K562 (cell line): ENCODE measurements at regions not wholly inside any gene's neighbourhood (a gene's known extent, or its start where the extent isn't known, plus 50 kb on each side); places are given as distances from the start of the nearest gene placed in this dataset.

Experiments used
- ATAC-seq: fragments of 200-7000 bp; cut with Tn5 transposase; 3 replicates; pipeline ENCODE4 v1.9.1; 2020; ENCODE audit warnings: moderate library complexity
- BruUV-seq: library from RNA; stranded (reverse); fragments of 400-500 nt; replicated peaks from 2 replicates; lab custom pipeline; 2021; lab: Mats Ljungman, UMichigan
- CTCF ChIA-PET: fragments of 300-600 bp; formaldehyde crosslinking; extraction: SDS; loops from one replicate; lab custom pipeline; 2021; ENCODE audit warnings: low intra/inter-chr PET ratio; lab: Yijun Ruan, JAX
- POLR2A ChIA-PET: fragments of 300-600, 350-650 bp; sonication (Branson Sonifier 250); formaldehyde crosslinking; extraction: SDS; loops from one replicate; lab custom pipeline; 2021; ENCODE audit warnings: antibody characterized with exemption, inconsistent platforms; lab: Yijun Ruan, JAX
- DNase-seq, 4 experiments: peaks; one replicate each; pipeline versions ENCODE4 v3.0.0 to v3.0.0-alpha.2; 2011 to 2018; ENCODE audit warnings: low spot score in 3 of 4, mixed read lengths in 3 of 4; ENCODE audit errors: extremely low read depth in 1 of 4
- FAIRE-seq: peaks from 2 replicates; lab custom pipeline; 2011; peaks lifted over from hg19 to GRCh38; lab: Jason Lieb, UNC
- H2AFZ ChIP-seq: 2 replicates; pipeline ENCODE4 v1.6.0; 2011; ENCODE audit warnings: low read depth, low read length, control low read depth, inconsistent platforms
- H3K27ac ChIP-seq: fragments of 200-600 bp; 3 replicates; pipeline ENCODE4 v1.8.0; 2011; ENCODE audit warnings: low read depth, mild to moderate bottlenecking, control low read depth, inconsistent platforms, low read length, moderate library complexity, mixed read lengths; ENCODE audit errors: extremely low read depth
- H3K27me3 ChIP-seq, 2 experiments: fragments of 300-600 bp in 1 of 2; 2 replicates in 1 of 2; 3 replicates in 1 of 2; pipeline versions ENCODE4 v1.6.0 to v1.8.0; 2011; ENCODE audit warnings: inconsistent platforms in 2 of 2, low read length in 2 of 2, mild to moderate bottlenecking in 1 of 2, mixed read lengths in 1 of 2, moderate library complexity in 1 of 2; ENCODE audit not compliant: control insufficient read depth in 2 of 2, insufficient read depth in 2 of 2
- H3K36me3 ChIP-seq: fragments of 300-600 bp; 3 replicates; pipeline ENCODE4 v1.8.0; 2011; ENCODE audit warnings: mild to moderate bottlenecking, low read length, inconsistent platforms; ENCODE audit not compliant: control insufficient read depth, insufficient read depth
- H3K4me1 ChIP-seq, 2 experiments: fragments of 200-600 bp in 1 of 2; replicated peaks in 1 of 2; 2 replicates in 1 of 2; 3 replicates in 1 of 2; pipeline versions ENCODE4 v1.5.1 to v1.8.0; 2011; ENCODE audit warnings: inconsistent platforms in 2 of 2, low read length in 2 of 2, mild to moderate bottlenecking in 1 of 2, mixed read lengths in 1 of 2, moderate library complexity in 1 of 2; ENCODE audit not compliant: control insufficient read depth in 2 of 2, insufficient read depth in 2 of 2
- H3K4me2 ChIP-seq: 2 replicates; pipeline ENCODE4 v1.6.1; 2011; ENCODE audit warnings: low read length, control low read depth, inconsistent platforms, mixed read lengths; ENCODE audit not compliant: insufficient read depth
- H3K4me3 ChIP-seq: fragments of 200-600 bp; sonication (generic), shearing (Covaris generic); 2 replicates; pipeline ENCODE4 v1.5.1; 2016; ENCODE audit warnings: control low read depth, inconsistent platforms
- H3K79me2 ChIP-seq: fragments of 200-600 bp; 3 replicates; pipeline ENCODE4 v1.8.0; 2011; ENCODE audit warnings: low read length, inconsistent platforms; ENCODE audit not compliant: control insufficient read depth, insufficient read depth
- H3K9ac ChIP-seq, 2 experiments: 2 replicates each; pipeline versions ENCODE4 v1.6.0 to v1.6.1; 2011; ENCODE audit warnings: low read depth in 2 of 2, low read length in 2 of 2, control low read depth in 1 of 2, inconsistent platforms in 1 of 2, mild to moderate bottlenecking in 1 of 2, mixed read lengths in 1 of 2; ENCODE audit not compliant: insufficient read depth in 1 of 2
- H3K9me1 ChIP-seq: one replicate; pipeline ENCODE4 v1.6.0; 2011; ENCODE audit warnings: inconsistent platforms, mild to moderate bottlenecking, low read length, moderate library complexity; ENCODE audit not compliant: control insufficient read depth, insufficient read depth
- H3K9me3 ChIP-seq: replicated peaks from 2 replicates; pipeline ENCODE4 v1.5.1; 2011; ENCODE audit warnings: low read depth, low read length, inconsistent platforms; ENCODE audit not compliant: control insufficient read depth, insufficient read depth
- H4K20me1 ChIP-seq: replicated peaks from 2 replicates; pipeline ENCODE4 v1.6.1; 2011; ENCODE audit warnings: low read length, inconsistent platforms, mixed read lengths; ENCODE audit not compliant: control insufficient read depth, insufficient read depth
- ARID1B ChIP-seq: fragments of 450-650 bp; IDR thresholded peaks from 2 replicates; pipeline ENCODE4 v1.6.1; 2016; ENCODE audit warnings: antibody characterized with exemption, mild to moderate bottlenecking, inconsistent platforms
- ATF1 ChIP-seq, 2 experiments: fragments of 450-650 bp in 1 of 2; IDR thresholded peaks; 2 replicates each; pipeline ENCODE4 v1.6.1; 2016; ENCODE audit warnings: missing compliant biosample characterization in 1 of 2, missing genetic modification characterization in 1 of 2
- MITF ChIP-seq: IDR thresholded peaks from 2 replicates; pipeline ENCODE4 v1.6.1; 2014; ENCODE audit warnings: antibody characterized with exemption
- MTF1 ChIP-seq: fragments of 250-450 bp; sonication (Bioruptor Pico); IDR thresholded peaks from 2 replicates; pipeline ENCODE4 v1.9.0; 2021; ENCODE audit warnings: moderate library complexity, mild to moderate bottlenecking, inconsistent platforms, borderline replicate concordance
- NCOR1 ChIP-seq: fragments of 450-650 bp; IDR thresholded peaks from 2 replicates; pipeline ENCODE4 v1.6.1; 2016; ENCODE audit warnings: mild to moderate bottlenecking, moderate library complexity
- NR4A1 ChIP-seq, 2 experiments: fragments of 250-450 bp in 1 of 2; fragments of 450-650 bp in 1 of 2; sonication (Bioruptor Pico) in 1 of 2; IDR thresholded peaks; 2 replicates each; pipeline versions ENCODE4 v1.4.0 to v1.6.1; 2016 to 2020; ENCODE audit warnings: mild to moderate bottlenecking in 2 of 2, missing compliant biosample characterization in 1 of 2, missing genetic modification characterization in 1 of 2, moderate library complexity in 1 of 2
- PKNOX1 ChIP-seq: fragments of 450-650 bp; IDR thresholded peaks from 2 replicates; pipeline ENCODE4 v1.6.1; 2016
- TBP ChIP-seq: optimal IDR thresholded peaks from 2 replicates; pipeline ENCODE3; 2011; ENCODE audit warnings: low read depth, low read length, improper control_type of control experiment
- TRIM24 ChIP-seq, 2 experiments: fragments of 450-650 bp; IDR thresholded peaks; 2 replicates each; pipeline ENCODE4 v1.6.1; 2016
- ZNF407 ChIP-seq: fragments of 450-650 bp; IDR thresholded peaks from 2 replicates; pipeline ENCODE4 v1.6.1; 2016; ENCODE audit warnings: low read depth
- WGBS: fragments of 100-300 bp; shearing (Covaris generic); methylation state at CpG from one replicate; pipeline ENCODE4 v1.1.6; 2016; ENCODE audit warnings: low coverage, mixed read lengths; ENCODE audit not compliant: insufficient coverage; ENCODE audit errors: missing lambda C conversion rate; 5-methylcytosine and 5-hydroxymethylcytosine counted together
- in situ Hi-C: fragments of 300-500 bp; cut with MboI; formaldehyde crosslinking; loops from 4 replicates; pipeline ENCODE4 v1.15.0; 2018; ENCODE audit warnings: inconsistent platforms, mixed read lengths
- intact Hi-C: fragments of 100-400 bp; cut with micrococcal nuclease; formaldehyde crosslinking; loops from 2 replicates; pipeline ENCODE4 v1.14.2; 2022

- peak; percentile 71 for TF ChIP-seq NCOR1
- TF ChIP-seq NR4A1 (CRISPR knock-in tag; IDR thresholded peaks at IDR 0.05) = peak; percentile 41; the same call in 1 of the 2 replicates
- no peak for TF ChIP-seq NR4A1 (tag; IDR thresholded peaks at IDR 0.05)
- peak; percentile 61 to 64 for TF ChIP-seq TRIM24 (IDR thresholded peaks at IDR 0.05)
- TF ChIP-seq ARID1B = peak; percentile 77
- peak; percentile 21; the same call in 1 of the 2 replicates for TF ChIP-seq PKNOX1
- TF ChIP-seq, all 486 proteins: peak for 28
Observed at GRCh38 chr2:12109363-12110017, 363.1 kb downstream of the LPIN1 start (continued).

- no peak overlapping the region for H3K9ac ChIP-seq
- TF ChIP-seq ATF1 (CRISPR knock-in tag; IDR thresholded peaks at IDR 0.05) (no peak), ATF1 (tag; IDR thresholded peaks at IDR 0.05) (no peak), ZNF407 (no peak), MITF (no peak), MTF1 (no peak), TBP (no peak)
Observed at GRCh38 chr2:12110074-12110473, 363.6 kb downstream of the LPIN1 start.

More at GRCh38 chr2:12110074-12110473, 363.6 kb downstream of the LPIN1 start:
- Histone ChIP-seq H3K4me2 (no peak overlapping the region), H3K9me3 (no peaks in the 10 kb centered on the region), H3K79me2 (no peaks in the 10 kb centered on the region), H3K27ac (no peak overlapping the region), H3K27me3 (no peaks in the 10 kb centered on the region), H2AFZ (peak overlapping the region; percentile 11; the same call in 1 of the 2 replicates), H3K36me3 (no peaks in the 10 kb centered on the region), H4K20me1 (no peaks in the 10 kb centered on the region), H3K4me3 (no peak overlapping the region), H3K4me1 (peaks cover 19 to 34% of the 10 kb centered on the region in 2 experiments), H3K9me1 (no peaks in the 10 kb centered on the region)
- BruUV-seq = no TSS peak
- WGBS = 36% methylated on average over 4 of the region's 4 CpGs
- POLR2A ChIA-PET = interaction anchor here (0.5 to 1.3 kb wide), 3 partner anchors 47 to 855 kb away, joined by 3 to 6 read pairs (median 3); no protein-coding TSS in a partner anchor
- CTCF ChIA-PET = no interaction called here
- FAIRE-seq = no peak
- no peak for ATAC-seq
- no peak for DNase-seq
- intact Hi-C loops (no loop called here), in situ Hi-C loops (no loop called here)
